ENCODE measurements at regions not wholly inside any gene's neighbourhood (a gene's known extent, or its start where the extent isn't known, plus 50 kb on each side); places are given as distances from the start of the nearest gene placed in this dataset.

- H3K4me1 Mint-ChIP-seq (ENCODE audit: low read depth): no peaks in the 10 kb centered on the region
- no peak overlapping the region for H3K27ac Mint-ChIP-seq
- H3K9me3 Mint-ChIP-seq: peaks cover 14% of the 10 kb centered on the region
- no peak overlapping the region for H3K4me3 Mint-ChIP-seq
- H3K36me3 Mint-ChIP-seq (ENCODE audit: low read depth): no peaks in the 10 kb centered on the region
- H3K27me3 Mint-ChIP-seq (ENCODE audit: low read depth): no peaks in the 10 kb centered on the region
These were observed 722.5 kb upstream of the API5 start for GRCh38 chr11:42589286-42589685.

DNA sequence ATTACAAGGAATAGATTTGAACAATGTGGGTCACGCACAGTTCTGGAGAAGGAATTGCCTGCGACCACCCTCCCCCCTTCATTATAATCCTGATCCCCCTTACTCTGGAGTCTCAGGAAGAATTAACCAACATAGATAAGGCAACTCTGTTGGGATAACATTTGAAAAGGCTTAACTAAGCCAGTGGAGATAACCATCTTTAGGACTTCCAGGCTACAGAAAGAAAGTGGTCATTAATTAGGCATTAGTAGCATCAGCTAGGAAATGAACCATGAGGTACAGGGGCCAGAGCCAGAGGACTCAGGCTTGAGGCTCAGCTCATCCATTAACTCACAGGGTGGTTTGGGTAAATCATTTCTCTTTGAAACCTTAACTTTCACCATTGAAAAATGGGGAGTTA is 720.0 kb upstream of the API5 start:
- Mint-ChIP-seq H3K4me3 (no peak overlapping the region), H3K27ac (no peak overlapping the region), H3K9me3 (peaks cover 7% of the 10 kb centered on the region), H3K27me3 (ENCODE audit: low read depth) (no peaks in the 10 kb centered on the region), H3K4me1 (ENCODE audit: low read depth) (no peaks in the 10 kb centered on the region), H3K36me3 (ENCODE audit: low read depth) (no peaks in the 10 kb centered on the region)

DNA sequence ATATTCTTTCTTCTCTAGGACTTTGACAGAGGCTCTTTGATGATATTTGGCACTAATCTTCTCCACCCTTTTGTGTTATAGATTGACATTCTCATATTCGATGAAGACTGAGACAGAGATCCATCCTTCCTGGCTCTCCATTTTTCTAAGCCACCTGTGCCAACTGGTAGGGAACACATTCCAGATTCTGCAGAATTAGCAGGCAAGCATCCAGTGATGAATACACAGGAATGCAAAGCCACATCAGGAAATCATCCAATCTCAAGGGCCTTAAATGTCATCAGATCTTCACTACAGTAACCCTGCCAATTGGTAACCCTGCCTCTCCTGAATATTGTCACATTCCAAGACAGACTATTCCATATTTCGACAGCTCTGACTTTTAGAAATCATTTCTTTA is 718.4 kb upstream of the API5 start:
- Mint-ChIP-seq H3K9me3 (peaks cover 7% of the 10 kb centered on the region), H3K4me3 (no peak overlapping the region), H3K36me3 (ENCODE audit: low read depth) (no peaks in the 10 kb centered on the region), H3K4me1 (ENCODE audit: low read depth) (no peaks in the 10 kb centered on the region), H3K27ac (no peak overlapping the region), H3K27me3 (ENCODE audit: low read depth) (no peaks in the 10 kb centered on the region)

GRCh38 chr11:42595876-42596275 is 715.9 kb upstream of the API5 start:
- Mint-ChIP-seq H3K4me1 (ENCODE audit: low read depth) (no peaks in the 10 kb centered on the region), H3K9me3 (peaks cover 7% of the 10 kb centered on the region), H3K36me3 (ENCODE audit: low read depth) (no peaks in the 10 kb centered on the region)

GRCh38 chr11:42596576-42597145 is 715.1 kb upstream of the API5 start:
- H3K27ac Mint-ChIP-seq: no peak overlapping the region
- no peaks in the 10 kb centered on the region for H3K4me1 Mint-ChIP-seq (ENCODE audit: low read depth)

More at GRCh38 chr11:42595876-42596275, 715.9 kb upstream of the API5 start:
- Mint-ChIP-seq H3K4me3 (no peak overlapping the region), H3K27ac (no peak overlapping the region), H3K27me3 (ENCODE audit: low read depth) (no peaks in the 10 kb centered on the region)

DNA sequence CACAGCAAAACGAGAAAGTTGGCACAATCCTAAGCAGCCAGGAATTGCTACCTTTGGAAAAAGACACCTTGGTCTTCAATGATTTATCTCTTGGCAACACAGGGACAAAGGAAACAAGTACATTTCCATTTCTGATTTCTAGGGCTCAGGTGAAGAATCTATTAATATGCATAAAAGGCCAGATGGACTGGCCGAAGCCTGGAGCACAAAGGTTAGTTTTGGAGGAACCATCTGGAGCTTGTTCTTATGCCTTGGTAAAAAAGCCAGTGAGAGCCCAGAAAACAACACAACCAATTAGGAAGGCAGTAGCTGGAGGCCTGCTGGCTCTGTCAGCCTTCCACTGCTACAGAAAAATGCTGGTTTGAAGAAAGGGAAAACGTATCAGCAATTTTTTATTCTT is 713.5 kb upstream of the API5 start:
- Mint-ChIP-seq H3K4me1 (ENCODE audit: low read depth) (no peaks in the 10 kb centered on the region), H3K27ac (no peak overlapping the region), H3K36me3 (ENCODE audit: low read depth) (no peaks in the 10 kb centered on the region), H3K4me3 (no peak overlapping the region), H3K27me3 (ENCODE audit: low read depth) (no peaks in the 10 kb centered on the region), H3K9me3 (peaks cover under 1% of the 10 kb centered on the region)

More at GRCh38 chr11:42596576-42597145, 715.1 kb upstream of the API5 start:
- Mint-ChIP-seq H3K4me3 (no peak overlapping the region), H3K27me3 (ENCODE audit: low read depth) (no peaks in the 10 kb centered on the region), H3K36me3 (ENCODE audit: low read depth) (no peaks in the 10 kb centered on the region), H3K9me3 (peaks cover 7% of the 10 kb centered on the region)

DNA sequence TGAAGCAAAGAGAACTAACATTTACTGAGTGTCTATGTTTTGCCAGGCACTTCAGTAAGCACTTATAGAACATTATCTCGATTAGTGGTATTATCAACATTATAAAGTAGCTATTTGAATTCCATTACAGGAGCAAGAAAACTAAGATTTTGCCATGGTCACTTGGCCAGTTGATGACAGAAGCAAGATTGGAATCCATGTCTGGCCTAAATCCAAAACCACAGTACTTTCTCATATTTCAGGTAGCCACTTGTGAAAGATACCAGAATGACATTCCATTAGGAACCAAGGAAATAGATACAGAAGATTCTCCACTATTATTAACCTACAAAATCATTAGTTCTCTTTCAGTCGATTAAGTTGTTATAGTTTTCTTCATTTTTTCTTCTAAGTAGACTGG is 691.0 kb upstream of the API5 start:
- no peaks in the 10 kb centered on the region for H3K36me3 Mint-ChIP-seq (ENCODE audit: low read depth)
- no peaks in the 10 kb centered on the region for H3K4me1 Mint-ChIP-seq (ENCODE audit: low read depth)
- H3K27me3 Mint-ChIP-seq (ENCODE audit: low read depth): no peaks in the 10 kb centered on the region

GRCh38 chr11:42625757-42626665 is 685.8 kb upstream of the API5 start:
- no peaks in the 10 kb centered on the region for H3K4me1 Mint-ChIP-seq (ENCODE audit: low read depth)
- H3K36me3 Mint-ChIP-seq (ENCODE audit: low read depth): no peaks in the 10 kb centered on the region
- H3K4me3 Mint-ChIP-seq: no peak overlapping the region
- H3K9me3 Mint-ChIP-seq: no peaks in the 10 kb centered on the region
- no peak overlapping the region for H3K27ac Mint-ChIP-seq
- no peaks in the 10 kb centered on the region for H3K27me3 Mint-ChIP-seq (ENCODE audit: low read depth)

More for the DNA sequence above, 691.0 kb upstream of the API5 start:
- Mint-ChIP-seq H3K4me3 (no peak overlapping the region), H3K9me3 (peaks cover 4% of the 10 kb centered on the region), H3K27ac (no peak overlapping the region)

GRCh38 chr11:42631220-42631843 is 680.5 kb upstream of the API5 start:
- Mint-ChIP-seq H3K27ac (no peak overlapping the region), H3K9me3 (peaks cover 6% of the 10 kb centered on the region), H3K4me3 (no peak overlapping the region), H3K36me3 (ENCODE audit: low read depth) (no peaks in the 10 kb centered on the region), H3K27me3 (ENCODE audit: low read depth) (no peaks in the 10 kb centered on the region), H3K4me1 (ENCODE audit: low read depth) (no peaks in the 10 kb centered on the region)

- no peaks in the 10 kb centered on the region for H3K36me3 Mint-ChIP-seq (ENCODE audit: low read depth)
- no peaks in the 10 kb centered on the region for H3K9me3 Mint-ChIP-seq
- H3K4me3 Mint-ChIP-seq: no peak overlapping the region
- no peak overlapping the region for H3K27ac Mint-ChIP-seq
- H3K27me3 Mint-ChIP-seq (ENCODE audit: low read depth): no peaks in the 10 kb centered on the region
- H3K4me1 Mint-ChIP-seq (ENCODE audit: low read depth): no peaks in the 10 kb centered on the region
These were observed 664.8 kb upstream of the API5 start for GRCh38 chr11:42646959-42647358.

DNA sequence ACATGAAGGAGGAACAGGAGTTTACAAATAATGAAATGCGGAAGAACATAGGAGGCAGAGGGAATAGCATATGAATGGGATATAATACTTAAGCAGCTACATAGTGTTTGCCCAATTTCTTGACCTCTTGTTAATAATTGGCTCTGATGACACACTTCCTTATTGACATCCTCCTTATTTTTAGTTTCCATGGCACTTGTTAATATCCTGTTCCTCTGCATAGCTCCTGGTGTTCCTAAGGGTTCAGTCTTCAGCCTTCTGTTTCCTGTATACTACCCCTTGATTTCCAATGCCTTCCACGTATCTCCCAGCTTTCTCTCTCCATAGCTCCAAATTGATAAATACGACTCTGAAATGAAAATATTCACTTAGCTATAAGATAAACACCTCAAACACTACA is 663.8 kb upstream of the API5 start:
- Mint-ChIP-seq H3K27ac (no peak overlapping the region), H3K4me1 (ENCODE audit: low read depth) (no peaks in the 10 kb centered on the region), H3K27me3 (ENCODE audit: low read depth) (no peaks in the 10 kb centered on the region), H3K9me3 (no peaks in the 10 kb centered on the region), H3K36me3 (ENCODE audit: low read depth) (no peaks in the 10 kb centered on the region), H3K4me3 (no peak overlapping the region)

DNA sequence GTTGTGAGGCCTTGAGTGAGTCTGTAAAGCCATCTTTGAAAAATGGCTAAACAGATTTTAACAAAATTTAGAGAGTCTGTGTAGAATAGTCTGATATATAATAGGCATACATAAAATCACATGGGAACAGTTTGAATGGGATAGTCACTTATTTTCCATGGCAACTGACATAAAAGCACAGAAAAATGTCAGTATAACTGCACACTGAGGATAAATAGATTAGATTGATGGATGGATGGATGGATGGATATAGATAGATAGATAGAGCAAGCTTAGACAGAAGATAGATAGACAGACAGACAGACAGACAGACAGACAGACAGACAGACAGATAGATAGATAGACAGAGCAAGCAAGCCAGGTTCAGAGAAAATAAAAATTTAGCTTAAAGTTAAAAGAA is 660.2 kb upstream of the API5 start:
- H3K36me3 Mint-ChIP-seq (ENCODE audit: low read depth): no peaks in the 10 kb centered on the region
- no peak overlapping the region for H3K27ac Mint-ChIP-seq
- peaks cover 5% of the 10 kb centered on the region for H3K9me3 Mint-ChIP-seq
- no peak overlapping the region for H3K4me3 Mint-ChIP-seq
- no peaks in the 10 kb centered on the region for H3K27me3 Mint-ChIP-seq (ENCODE audit: low read depth)
- no peaks in the 10 kb centered on the region for H3K4me1 Mint-ChIP-seq (ENCODE audit: low read depth)

- Mint-ChIP-seq H3K4me3 (no peak overlapping the region), H3K27ac (no peak overlapping the region), H3K9me3 (peaks cover 5% of the 10 kb centered on the region), H3K4me1 (ENCODE audit: low read depth) (no peaks in the 10 kb centered on the region), H3K36me3 (ENCODE audit: low read depth) (no peaks in the 10 kb centered on the region), H3K27me3 (ENCODE audit: low read depth) (no peaks in the 10 kb centered on the region)
These were observed 654.6 kb upstream of the API5 start for GRCh38 chr11:42657169-42657568.

DNA sequence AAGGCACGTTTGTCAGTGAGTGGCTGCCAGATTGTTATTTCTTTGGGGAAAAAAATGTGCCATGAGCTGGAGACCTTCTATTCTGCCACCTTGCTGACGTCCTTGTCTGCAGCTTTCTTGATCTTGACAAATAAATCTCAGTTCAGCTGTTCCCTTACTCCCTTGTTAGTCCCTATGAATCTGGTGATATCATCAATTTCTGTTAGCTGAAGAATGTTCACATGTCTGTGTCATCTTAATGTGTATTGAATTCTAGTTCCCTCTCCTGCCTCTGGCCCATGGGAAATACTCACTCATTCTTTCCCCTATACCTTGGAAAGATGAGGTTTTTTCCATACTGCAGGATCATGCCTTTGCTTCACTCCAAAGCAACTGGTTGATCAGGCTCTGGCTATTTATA is 649.9 kb upstream of the API5 start:
- no peak overlapping the region for H3K27ac Mint-ChIP-seq
- H3K4me1 Mint-ChIP-seq (ENCODE audit: low read depth): no peaks in the 10 kb centered on the region

More for the DNA sequence above, 649.9 kb upstream of the API5 start:
- H3K27me3 Mint-ChIP-seq (ENCODE audit: low read depth): no peaks in the 10 kb centered on the region
- peaks cover 5% of the 10 kb centered on the region for H3K9me3 Mint-ChIP-seq
- no peaks in the 10 kb centered on the region for H3K36me3 Mint-ChIP-seq (ENCODE audit: low read depth)
- H3K4me3 Mint-ChIP-seq: no peak overlapping the region

All from T-helper 1 cell treated with Interleukin-12 subunit alpha and Interleukin-12 subunit beta and Interleukin-4 antibody, amounts not matched to agents 30 μg/mL and 1 μg/mL, for 36 hours (primary cell).